SK-N-SH (cell line): ENCODE measurements at regions not wholly inside any gene's neighbourhood (a gene's known extent, or its start where the extent isn't known, plus 50 kb on each side); places are given as distances from the start of the nearest gene placed in this dataset.

Experiments used
- CHD2 ChIP-seq: fragments of 150-350 bp; IDR thresholded peaks from 2 replicates; pipeline ENCODE4 v1.6.1; 2018; ENCODE audit warnings: low read length; ENCODE audit not compliant: partially characterized antibody
- EP300 ChIP-seq, 2 experiments: IDR thresholded peaks; 2 replicates each; pipeline versions ENCODE4 v1.4.0 to v1.6.1; 2012; ENCODE audit warnings: borderline replicate concordance in 1 of 2, low read depth in 1 of 2, low read length in 1 of 2
- GABPA ChIP-seq: IDR thresholded peaks from 2 replicates; pipeline ENCODE4 v1.4.0; 2012; ENCODE audit warnings: low read depth, mild to moderate bottlenecking
- GATA2 ChIP-seq: sonication (generic); formaldehyde crosslinking; IDR thresholded peaks from 2 replicates; pipeline ENCODE4 v1.5.0; 2020; ENCODE audit warnings: mild to moderate bottlenecking, missing genetic modification reagents
- MEF2A ChIP-seq: IDR thresholded peaks from 2 replicates; pipeline ENCODE4 v1.4.0; 2012; ENCODE audit warnings: low read depth, borderline replicate concordance
- MXI1 ChIP-seq: IDR thresholded peaks from 2 replicates; pipeline ENCODE4 v1.6.1; 2012; ENCODE audit warnings: mild to moderate bottlenecking, low read depth, low read length, improper control_type of control experiment
- POLR2AphosphoS5 ChIP-seq: IDR thresholded peaks from 2 replicates; pipeline ENCODE4 v1.6.1; 2012; ENCODE audit warnings: low read depth, low read length
- RAD21 ChIP-seq: IDR thresholded peaks from 2 replicates; pipeline ENCODE4 v1.6.1; 2012; ENCODE audit warnings: mild to moderate bottlenecking, low read length
- SMC3 ChIP-seq: IDR thresholded peaks from 2 replicates; pipeline ENCODE4 v1.6.1; 2012; ENCODE audit warnings: low read depth, low read length, improper control_type of control experiment
- TEAD4 ChIP-seq: IDR thresholded peaks from 2 replicates; pipeline ENCODE4 v1.4.0; 2012; ENCODE audit warnings: mild to moderate bottlenecking, borderline replicate concordance; ENCODE audit not compliant: insufficient read depth
- TF ChIP-seq, protein P1 (sequence below): IDR thresholded peaks from 2 replicates; pipeline ENCODE4 v1.6.1; 2012; ENCODE audit warnings: mild to moderate bottlenecking, low read depth, low read length, moderate library complexity
- TF ChIP-seq, protein P2 (sequence below): fragments of 200-600 bp; sonication (generic); IDR thresholded peaks from 2 replicates; pipeline ENCODE4 v1.6.1; 2017; ENCODE audit warnings: antibody characterized with exemption, mild to moderate bottlenecking, moderate library complexity

DNA sequence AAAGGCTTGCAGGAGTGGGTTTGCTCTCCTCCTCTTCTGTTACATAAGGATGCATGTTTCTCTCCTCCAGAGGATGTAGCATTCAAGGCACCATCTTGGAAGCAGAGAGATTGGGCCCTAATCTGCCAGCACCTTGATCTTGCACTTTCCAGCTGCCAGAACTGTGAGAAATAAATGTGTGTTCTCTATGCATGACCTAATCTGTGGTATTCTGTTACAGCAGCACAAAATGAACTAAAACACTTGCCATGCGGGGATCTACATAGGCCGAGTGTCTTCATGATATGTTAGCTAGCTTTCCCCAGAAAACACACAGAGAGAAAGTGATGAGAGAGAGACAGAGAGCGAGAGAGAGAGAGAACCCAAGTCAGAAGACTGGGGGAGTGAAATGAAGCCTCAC is 273.5 kb downstream of the UTP18 start:
- TF ChIP-seq RAD21, result no peak
- TF ChIP-seq POLR2AphosphoS5, result no peak
- TF ChIP-seq SMC3, result no peak
- no peak for TF ChIP-seq MEF2A
- TF ChIP-seq, protein P1, sequence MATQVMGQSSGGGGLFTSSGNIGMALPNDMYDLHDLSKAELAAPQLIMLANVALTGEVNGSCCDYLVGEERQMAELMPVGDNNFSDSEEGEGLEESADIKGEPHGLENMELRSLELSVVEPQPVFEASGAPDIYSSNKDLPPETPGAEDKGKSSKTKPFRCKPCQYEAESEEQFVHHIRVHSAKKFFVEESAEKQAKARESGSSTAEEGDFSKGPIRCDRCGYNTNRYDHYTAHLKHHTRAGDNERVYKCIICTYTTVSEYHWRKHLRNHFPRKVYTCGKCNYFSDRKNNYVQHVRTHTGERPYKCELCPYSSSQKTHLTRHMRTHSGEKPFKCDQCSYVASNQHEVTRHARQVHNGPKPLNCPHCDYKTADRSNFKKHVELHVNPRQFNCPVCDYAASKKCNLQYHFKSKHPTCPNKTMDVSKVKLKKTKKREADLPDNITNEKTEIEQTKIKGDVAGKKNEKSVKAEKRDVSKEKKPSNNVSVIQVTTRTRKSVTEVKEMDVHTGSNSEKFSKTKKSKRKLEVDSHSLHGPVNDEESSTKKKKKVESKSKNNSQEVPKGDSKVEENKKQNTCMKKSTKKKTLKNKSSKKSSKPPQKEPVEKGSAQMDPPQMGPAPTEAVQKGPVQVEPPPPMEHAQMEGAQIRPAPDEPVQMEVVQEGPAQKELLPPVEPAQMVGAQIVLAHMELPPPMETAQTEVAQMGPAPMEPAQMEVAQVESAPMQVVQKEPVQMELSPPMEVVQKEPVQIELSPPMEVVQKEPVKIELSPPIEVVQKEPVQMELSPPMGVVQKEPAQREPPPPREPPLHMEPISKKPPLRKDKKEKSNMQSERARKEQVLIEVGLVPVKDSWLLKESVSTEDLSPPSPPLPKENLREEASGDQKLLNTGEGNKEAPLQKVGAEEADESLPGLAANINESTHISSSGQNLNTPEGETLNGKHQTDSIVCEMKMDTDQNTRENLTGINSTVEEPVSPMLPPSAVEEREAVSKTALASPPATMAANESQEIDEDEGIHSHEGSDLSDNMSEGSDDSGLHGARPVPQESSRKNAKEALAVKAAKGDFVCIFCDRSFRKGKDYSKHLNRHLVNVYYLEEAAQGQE, result no peak
- no peak for TF ChIP-seq GABPA
- TF ChIP-seq GATA2 (CRISPR knock-in tag), result no peak
- TF ChIP-seq, protein P2, sequence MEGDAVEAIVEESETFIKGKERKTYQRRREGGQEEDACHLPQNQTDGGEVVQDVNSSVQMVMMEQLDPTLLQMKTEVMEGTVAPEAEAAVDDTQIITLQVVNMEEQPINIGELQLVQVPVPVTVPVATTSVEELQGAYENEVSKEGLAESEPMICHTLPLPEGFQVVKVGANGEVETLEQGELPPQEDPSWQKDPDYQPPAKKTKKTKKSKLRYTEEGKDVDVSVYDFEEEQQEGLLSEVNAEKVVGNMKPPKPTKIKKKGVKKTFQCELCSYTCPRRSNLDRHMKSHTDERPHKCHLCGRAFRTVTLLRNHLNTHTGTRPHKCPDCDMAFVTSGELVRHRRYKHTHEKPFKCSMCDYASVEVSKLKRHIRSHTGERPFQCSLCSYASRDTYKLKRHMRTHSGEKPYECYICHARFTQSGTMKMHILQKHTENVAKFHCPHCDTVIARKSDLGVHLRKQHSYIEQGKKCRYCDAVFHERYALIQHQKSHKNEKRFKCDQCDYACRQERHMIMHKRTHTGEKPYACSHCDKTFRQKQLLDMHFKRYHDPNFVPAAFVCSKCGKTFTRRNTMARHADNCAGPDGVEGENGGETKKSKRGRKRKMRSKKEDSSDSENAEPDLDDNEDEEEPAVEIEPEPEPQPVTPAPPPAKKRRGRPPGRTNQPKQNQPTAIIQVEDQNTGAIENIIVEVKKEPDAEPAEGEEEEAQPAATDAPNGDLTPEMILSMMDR, result no peak
- TF ChIP-seq MXI1, result no peak
- TF ChIP-seq CHD2, result no peak
- no peak for TF ChIP-seq EP300 (IDR thresholded peaks at IDR 0.05; ENCODE audit: borderline replicate concordance in 1 of 2, low read depth in 1 of 2, low read length in 1 of 2)
- no peak for TF ChIP-seq TEAD4
